Thyroid gland (tissue), 4 donors: ENCODE measurements at regions not wholly inside any gene's neighbourhood (a gene's known extent, or its start where the extent isn't known, plus 50 kb on each side); places are given as distances from the start of the nearest gene placed in this dataset.

Experiments
- DNase-seq, 2 donors: peaks; one replicate each; pipeline ENCODE4 v3.0.0-alpha.2; 2019
- H3K27ac ChIP-seq, 3 donors: fragments of 200-600 bp; sonication (generic); 1 replicate in 2 of 3; 2 replicates in 1 of 3; pipeline ENCODE4 v1.5.1; 2016 to 2019; ENCODE audit warnings: mild to moderate bottlenecking in 1 of 3, moderate library complexity in 1 of 3
- H3K27me3 ChIP-seq: fragments of 200-600 bp; sonication (generic); one replicate; pipeline ENCODE4 v1.5.1; 2019
- H3K36me3 ChIP-seq, 2 donors: fragments of 200-600 bp; sonication (generic); one replicate each; pipeline ENCODE4 v1.5.1; 2016 to 2019
- H3K4me1 ChIP-seq, 2 donors: fragments of 200-600 bp; sonication (generic); one replicate each; pipeline ENCODE4 v1.5.1; 2017 to 2019
- H3K4me3 ChIP-seq, 3 donors: fragments of 200-600 bp; sonication (generic); replicated peaks in 1 of 3; 1 replicate in 2 of 3; 2 replicates in 1 of 3; pipeline ENCODE4 v1.5.1; 2016; ENCODE audit warnings: mild to moderate bottlenecking in 1 of 3
- H3K9me3 ChIP-seq: fragments of 200-600 bp; sonication (generic); one replicate; pipeline ENCODE4 v1.5.1; 2017
- POLR2A ChIP-seq, 2 donors: fragments of 450-650 bp; IDR thresholded peaks; one replicate each; pipeline ENCODE4 v1.6.1; 2017; ENCODE audit warnings: antibody characterized with exemption in 2 of 2, mild to moderate bottlenecking in 2 of 2, moderate library complexity in 1 of 2
- WGBS, 2 donors: methylation state at CpG; one replicate each; pipeline ENCODE4 v1.1.5; 2017; 5-methylcytosine and 5-hydroxymethylcytosine counted together
- intact Hi-C: fragments of 100-400 bp; cut with DNase I; formaldehyde crosslinking; loops from one replicate; pipeline ENCODE4 v1.15.1; 2023
- TF ChIP-seq, protein P1 (sequence below), 6 experiments: fragments of 200-600 bp in 3 of 6; fragments of 450-650 bp in 3 of 6; sonication (generic) in 3 of 6; IDR thresholded peaks; one replicate each; pipeline ENCODE4 v1.5.1; 2016 to 2019; ENCODE audit warnings: antibody characterized with exemption in 6 of 6, mild to moderate bottlenecking in 2 of 6, inconsistent platforms in 1 of 6, moderate library complexity in 1 of 6

DNA sequence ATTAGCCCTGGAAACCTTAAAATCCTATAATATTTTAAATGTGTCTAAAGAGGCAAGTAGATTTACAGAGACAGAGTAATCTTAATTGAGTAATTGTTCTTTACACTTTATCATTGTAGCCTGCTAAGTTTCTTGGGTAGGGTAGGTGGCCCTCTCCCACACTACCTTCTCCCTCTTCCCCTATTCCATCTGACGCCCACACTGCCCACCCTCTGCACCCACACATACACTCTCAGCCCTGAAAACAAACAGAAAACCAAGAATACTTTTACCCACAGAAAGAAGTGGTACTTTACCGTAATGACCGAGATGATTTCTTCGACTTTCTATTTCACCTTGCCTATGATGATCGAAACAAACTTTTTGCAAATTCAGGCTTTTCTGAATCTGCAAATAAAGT is 320.4 kb upstream of the OBI1 start:
- Histone ChIP-seq H3K4me3 (no peak overlapping the region), H3K27me3 (no peaks in the 10 kb centered on the region), H3K36me3 (no peaks in the 10 kb centered on the region), H3K27ac (no peak overlapping the region), H3K9me3 (no peaks in the 10 kb centered on the region), H3K4me1 (no peaks in the 10 kb centered on the region)
- TF ChIP-seq POLR2A (IDR thresholded peaks at IDR 0.05), result no peak
- TF ChIP-seq, protein P1, sequence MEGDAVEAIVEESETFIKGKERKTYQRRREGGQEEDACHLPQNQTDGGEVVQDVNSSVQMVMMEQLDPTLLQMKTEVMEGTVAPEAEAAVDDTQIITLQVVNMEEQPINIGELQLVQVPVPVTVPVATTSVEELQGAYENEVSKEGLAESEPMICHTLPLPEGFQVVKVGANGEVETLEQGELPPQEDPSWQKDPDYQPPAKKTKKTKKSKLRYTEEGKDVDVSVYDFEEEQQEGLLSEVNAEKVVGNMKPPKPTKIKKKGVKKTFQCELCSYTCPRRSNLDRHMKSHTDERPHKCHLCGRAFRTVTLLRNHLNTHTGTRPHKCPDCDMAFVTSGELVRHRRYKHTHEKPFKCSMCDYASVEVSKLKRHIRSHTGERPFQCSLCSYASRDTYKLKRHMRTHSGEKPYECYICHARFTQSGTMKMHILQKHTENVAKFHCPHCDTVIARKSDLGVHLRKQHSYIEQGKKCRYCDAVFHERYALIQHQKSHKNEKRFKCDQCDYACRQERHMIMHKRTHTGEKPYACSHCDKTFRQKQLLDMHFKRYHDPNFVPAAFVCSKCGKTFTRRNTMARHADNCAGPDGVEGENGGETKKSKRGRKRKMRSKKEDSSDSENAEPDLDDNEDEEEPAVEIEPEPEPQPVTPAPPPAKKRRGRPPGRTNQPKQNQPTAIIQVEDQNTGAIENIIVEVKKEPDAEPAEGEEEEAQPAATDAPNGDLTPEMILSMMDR (IDR thresholded peaks at IDR 0.05), result no peak
- 87 to 91% methylated on average over 5 of the region's 5 CpGs for WGBS, 2 donors
- intact Hi-C loops, result loop anchor here (5.0 kb wide), 1 partner anchor 842 kb away; no protein-coding TSS in a partner anchor
- DNase-seq, result no peak

GRCh38 chr13:78978381-78978998 is 319.5 kb upstream of the OBI1 start:
- DNase-seq, result peak; percentile 21
- Histone ChIP-seq H3K36me3 (no peaks in the 10 kb centered on the region), H3K4me3 (no peak overlapping the region), H3K9me3 (no peaks in the 10 kb centered on the region), H3K4me1 (no peaks in the 10 kb centered on the region), H3K27ac (no peak overlapping the region), H3K27me3 (no peaks in the 10 kb centered on the region)
- 28 to 33% methylated on average over 2 of the region's 2 CpGs for WGBS, 2 donors
- intact Hi-C loops, result loop anchor here (5.0 kb wide), 1 partner anchor 841 kb away; no protein-coding TSS in a partner anchor
- TF ChIP-seq, protein P1 (IDR thresholded peaks at IDR 0.05), result peak in 5 of 6 experiments; percentile 32 to 73 (median 66)
- TF ChIP-seq POLR2A (IDR thresholded peaks at IDR 0.05), result no peak

DNA sequence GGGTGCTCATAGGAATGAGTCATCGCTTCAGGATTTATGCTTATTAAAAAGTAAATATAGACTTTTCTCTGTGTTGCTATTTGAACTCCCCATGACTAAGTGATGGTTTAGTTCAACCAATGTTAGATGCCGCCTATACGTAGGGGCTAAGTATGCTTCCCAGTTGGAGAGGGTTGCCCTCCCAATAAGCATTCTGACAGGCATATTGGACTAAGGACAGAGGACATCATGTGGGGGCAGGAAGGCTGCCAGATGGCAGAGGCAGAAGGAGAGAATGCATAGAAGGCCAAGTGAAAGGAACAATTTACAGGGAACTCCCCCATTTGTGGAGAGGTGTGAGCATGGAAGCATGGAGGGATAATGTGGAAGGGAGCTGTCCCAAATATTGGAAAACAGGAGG is 318.4 kb upstream of the OBI1 start:
- no peaks in the 10 kb centered on the region for H3K36me3 ChIP-seq
- no peak overlapping the region for H3K4me3 ChIP-seq
- no peaks in the 10 kb centered on the region for H3K27me3 ChIP-seq
- intact Hi-C loops, result loop anchor here (5.0 kb wide), 1 partner anchor 840 kb away; no protein-coding TSS in a partner anchor
- no peak for TF ChIP-seq POLR2A (IDR thresholded peaks at IDR 0.05)
- TF ChIP-seq, protein P1 (IDR thresholded peaks at IDR 0.05), result no peak
- 94 to 95% methylated on average over 3 of the region's 3 CpGs for WGBS, 2 donors
- no peak overlapping the region for H3K27ac ChIP-seq
- no peak for DNase-seq
- no peaks in the 10 kb centered on the region for H3K9me3 ChIP-seq
- no peaks in the 10 kb centered on the region for H3K4me1 ChIP-seq

DNA sequence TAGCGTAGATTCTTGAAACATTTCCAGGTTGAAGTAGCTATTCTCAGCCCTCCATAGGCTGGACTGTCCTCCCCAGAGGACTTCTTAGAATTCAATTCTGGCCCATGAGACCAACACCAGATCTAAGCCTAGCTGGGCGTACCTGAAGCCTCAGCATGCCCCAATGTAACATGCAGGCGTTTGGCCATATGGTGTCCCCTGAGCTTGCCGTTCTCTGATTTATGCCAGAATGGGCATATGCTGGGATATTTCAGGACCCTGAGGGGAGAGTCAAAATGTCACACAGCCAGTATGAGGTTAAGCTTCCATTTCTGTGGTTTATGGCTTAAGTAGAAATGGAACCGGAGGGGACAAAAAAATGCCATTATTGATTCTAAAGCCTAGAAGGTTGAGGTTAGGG is 317.7 kb upstream of the OBI1 start:
- Histone ChIP-seq H3K4me3 (no peak overlapping the region), H3K9me3 (no peaks in the 10 kb centered on the region), H3K4me1 (no peaks in the 10 kb centered on the region), H3K27me3 (no peaks in the 10 kb centered on the region), H3K27ac (no peak overlapping the region), H3K36me3 (no peaks in the 10 kb centered on the region)
- 87 to 90% methylated on average over 5 of the region's 5 CpGs for WGBS, 2 donors
- intact Hi-C loops, result loop anchor here (5.0 kb wide), 1 partner anchor 839 kb away; no protein-coding TSS in a partner anchor
- DNase-seq, result no peak
- TF ChIP-seq, protein P1 (IDR thresholded peaks at IDR 0.05), result no peak
- no peak for TF ChIP-seq POLR2A (IDR thresholded peaks at IDR 0.05)

DNA sequence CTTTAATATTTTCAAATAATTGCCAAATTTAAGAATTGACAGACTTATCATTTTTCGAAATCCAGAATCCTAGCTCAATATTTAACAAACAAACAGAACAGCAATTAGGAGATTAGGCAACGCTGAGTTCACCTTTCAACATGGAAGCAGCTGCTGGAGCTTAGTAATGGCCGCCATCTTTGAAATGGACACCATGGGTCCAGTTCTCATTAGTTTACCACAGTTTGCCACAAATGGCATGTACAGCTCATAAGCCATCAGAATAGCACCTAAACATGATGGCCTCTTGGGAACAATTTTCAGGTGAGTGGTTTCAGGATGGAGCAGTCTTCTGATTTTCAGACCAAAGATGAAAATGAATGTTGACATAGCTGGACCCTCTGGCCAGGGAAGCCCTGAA is 313.6 kb upstream of the OBI1 start:
- Histone ChIP-seq H3K4me3 (no peak overlapping the region), H3K36me3 (no peaks in the 10 kb centered on the region), H3K9me3 (no peaks in the 10 kb centered on the region), H3K27ac (no peak overlapping the region), H3K4me1 (no peaks in the 10 kb centered on the region), H3K27me3 (no peaks in the 10 kb centered on the region)
- intact Hi-C loops, result no loop called here
- TF ChIP-seq, protein P1 (IDR thresholded peaks at IDR 0.05), result no peak
- TF ChIP-seq POLR2A (IDR thresholded peaks at IDR 0.05), result no peak
- DNase-seq, result no peak
- WGBS, 2 donors, result 86 to 96% methylated on average over 3 of the region's 3 CpGs
